Heart right ventricle (tissue), 16 donors: ENCODE measurements at regions not wholly inside any gene's neighbourhood (a gene's known extent, or its start where the extent isn't known, plus 50 kb on each side); places are given as distances from the start of the nearest gene placed in this dataset.
A peak's percentile ranks its signal among the peaks of the same experiment; 100 is the strongest.

Experiments used
- ATAC-seq, 8 donors: fragments of 200-7000 bp; cut with Tn5 transposase; one replicate each; pipeline ENCODE4 v1.9.1; 2020; ENCODE audit warnings: mild to moderate bottlenecking in 8 of 8, moderate library complexity in 8 of 8, moderate number of reproducible peaks in 1 of 8
- DNase-seq, 2 donors: peaks; one replicate each; pipeline ENCODE4 v3.0.0-alpha.2; 2020
- H3K27ac ChIP-seq, 10 donors: fragments of 200-600 bp; sonication (generic) in 2 of 10; one replicate each; pipeline versions ENCODE4 v1.5.0 to v1.8.0; 2020 to 2022; ENCODE audit warnings: mild to moderate bottlenecking in 3 of 10
- H3K27me3 ChIP-seq, 7 donors: fragments of 200-600 bp; one replicate each; pipeline ENCODE4 v1.8.0; 2021 to 2022; ENCODE audit warnings: mild to moderate bottlenecking in 2 of 7
- H3K36me3 ChIP-seq, 9 donors: fragments of 200-600 bp; sonication (generic) in 1 of 9; one replicate each; pipeline versions ENCODE4 v1.5.0 to v1.8.0; 2020 to 2022; ENCODE audit warnings: mild to moderate bottlenecking in 2 of 9
- H3K4me1 ChIP-seq, 9 donors: fragments of 200-600 bp; sonication (generic) in 1 of 9; one replicate each; pipeline versions ENCODE4 v1.5.0 to v1.8.0; 2020 to 2022; ENCODE audit warnings: mild to moderate bottlenecking in 4 of 9
- H3K4me3 ChIP-seq, 10 donors: fragments of 200-600 bp; sonication (generic) in 2 of 10; one replicate each; pipeline versions ENCODE4 v1.5.0 to v1.8.0; 2020 to 2022; ENCODE audit warnings: mild to moderate bottlenecking in 7 of 10, moderate library complexity in 2 of 10
- H3K9me3 ChIP-seq, 11 donors: fragments of 200-600 bp in 10 of 11; sonication (generic) in 2 of 11; one replicate each; pipeline versions ENCODE4 v1.5.0 to v1.8.0; 2013 to 2022; ENCODE audit warnings: mild to moderate bottlenecking in 2 of 11, control low read depth in 1 of 11, moderate library complexity in 1 of 11
- CTCF ChIP-seq, 9 donors: fragments of 200-600 bp; sonication (generic) in 2 of 9; IDR thresholded peaks; one replicate each; pipeline versions ENCODE4 v1.5.0 to v1.8.0; 2021 to 2022; ENCODE audit warnings: antibody characterized with exemption in 9 of 9, mild to moderate bottlenecking in 5 of 9, moderate library complexity in 1 of 9
- WGBS, 2 donors: extraction: QIAGEN DNeasy Blood & Tissue Kit; methylation state at CpG; one replicate each; pipeline ENCODE4 v1.1.7; 2013; ENCODE audit warnings: inconsistent platforms in 1 of 2; 5-methylcytosine and 5-hydroxymethylcytosine counted together
- intact Hi-C, 10 donors: fragments of 100-400 bp; cut with DNase I; formaldehyde crosslinking; loops; one replicate each; pipeline versions ENCODE4 v1.11.1 to v1.14.2; 2022
- donor health status: Arrhythmogenic right ventricular cardiomyopathy.
- donor health status: ischemic (EF 13 %, LVEDD 7.1; RV severe dilation, severe dysfunction).
- donor health status: healthy with polysubstance abuse.
- donor health status: DM: no; HTN: yes; CAD: no.
- donor health status: DM: no; HTN: no; CAD: no.
- donor health status: ischemic (EF 25% LVEDD 6.9; RV normal size, moderate dysfunction).
- donor health status: ischemic (EF 25% LVEDD 5.7; RV mildly dilated, moderate dysfunction).
- donor health status: healthy.
- donor health status: DM: yes; HTN: yes; CAD: no.
- donor health status: Ischemic cardiomyopathy.
- donor health status: ischemic (EF 35%, LVEDD 5.7; RV mildly dilated, moderate dysfunction).
- donor health status: nonischemic (EF 11% LVEDD 7.7; RV severe dilation, severe dysfunction).
- donor health status: DM: yes; HTN: yes; CAD: no.
- donor health status: PGD.
- donor health status: ischemic (EF 29% LVEDD 5.4; RV normal size, mild dysfunction).
- donor health status: nonischemic (EF 23%, LVEDD 6.1; RV moderate dilation, normal function).

- no peak overlapping the region for H3K4me3 ChIP-seq
- no peak for ATAC-seq
- no peaks in the 10 kb centered on the region for H3K36me3 ChIP-seq
- no peak overlapping the region for H3K27ac ChIP-seq
- no peak for TF ChIP-seq CTCF (IDR thresholded peaks at IDR 0.05)
- H3K9me3 ChIP-seq: no peaks in the 10 kb centered on the region
- H3K27me3 ChIP-seq: no peaks in the 10 kb centered on the region
- WGBS, 2 donors: 81% methylated on average over 3 of the region's 3 CpGs
- no peaks in the 10 kb centered on the region for H3K4me1 ChIP-seq
- intact Hi-C loops: no loop called here
- DNase-seq: no peak
Measured at GRCh38 chr1:60394436-60394835, 320.9 kb upstream of the C1orf87 start.

GRCh38 chr1:60390593-60391282 is 317.2 kb upstream of the C1orf87 start:
- Histone ChIP-seq H3K9me3 (no peaks in the 10 kb centered on the region), H3K27ac (no peak overlapping the region), H3K27me3 (no peaks in the 10 kb centered on the region), H3K4me3 (no peak overlapping the region), H3K4me1 (peaks cover 0 to 11% (median 0%) of the 10 kb centered on the region in 9 donors), H3K36me3 (no peaks in the 10 kb centered on the region)
- intact Hi-C loops: no loop called here
- ATAC-seq (no peak), DNase-seq (no peak)
- 80 to 83% methylated on average over 3 of the region's 3 CpGs for WGBS, 2 donors
- TF ChIP-seq CTCF (IDR thresholded peaks at IDR 0.05): no peak

GRCh38 chr1:60388092-60388987 is 314.8 kb upstream of the C1orf87 start:
- Histone ChIP-seq H3K9me3 (peaks cover 0 to 10% (median 0%) of the 10 kb centered on the region in 11 donors), H3K4me3 (no peak overlapping the region), H3K27me3 (no peaks in the 10 kb centered on the region), H3K36me3 (no peaks in the 10 kb centered on the region), H3K4me1 (peaks cover 0 to 11% (median 0%) of the 10 kb centered on the region in 9 donors), H3K27ac (no peak overlapping the region)
- no peak for TF ChIP-seq CTCF (IDR thresholded peaks at IDR 0.05)
- ATAC-seq: peak in 2 of 8 donors; percentile 44 to 84
- intact Hi-C loops: no loop called here
- DNase-seq: no peak
- 54 to 67% methylated on average over 7 of the region's 7 CpGs for WGBS, 2 donors

- ATAC-seq (no peak), DNase-seq (no peak)
- H3K9me3 ChIP-seq: peaks cover 0 to 10% (median 0%) of the 10 kb centered on the region in 11 donors
- TF ChIP-seq CTCF (IDR thresholded peaks at IDR 0.05): no peak
- no peak overlapping the region for H3K4me3 ChIP-seq
- WGBS, 2 donors: 88 to 90% methylated on average over 2 of the region's 2 CpGs
- no peak overlapping the region for H3K27ac ChIP-seq
- peaks cover 0 to 11% (median 0%) of the 10 kb centered on the region in 9 donors for H3K4me1 ChIP-seq
- H3K36me3 ChIP-seq: no peaks in the 10 kb centered on the region
- no peaks in the 10 kb centered on the region for H3K27me3 ChIP-seq
- intact Hi-C loops: no loop called here
Measured at GRCh38 chr1:60387175-60387574, 313.6 kb upstream of the C1orf87 start.
